OCI-LY3 (cell line): ENCODE measurements at regions not wholly inside any gene's neighbourhood (a gene's known extent, or its start where the extent isn't known, plus 50 kb on each side); places are given as distances from the start of the nearest gene placed in this dataset.
"Not testable (repeated sequence)": the region's sequence is repeated elsewhere in the genome, so short reads cannot be mapped to it uniquely, and the experiment has no call there.

Source experiments
- H2AFZ ChIP-seq: fragments of 200-600, 300-600 bp; shearing (Covaris generic); 2 replicates; pipeline ENCODE4 v1.6.0; 2014; ENCODE audit warnings: antibody characterized with exemption, low read depth, low read length
- H3K27ac ChIP-seq: fragments of 200-600, 300-600 bp; sonication (generic); 2 replicates; pipeline ENCODE4 v1.5.1; 2014; ENCODE audit warnings: mild to moderate bottlenecking, low read length, moderate library complexity, mixed read lengths
- H3K27me3 ChIP-seq: fragments of 200-600, 300-600 bp; sonication (generic); 2 replicates; pipeline ENCODE4 v1.6.1; 2014; ENCODE audit warnings: low read depth, low read length, mixed read lengths
- H3K36me3 ChIP-seq: fragments of 200-600, 300-600 bp; sonication (generic); replicated peaks from 2 replicates; pipeline ENCODE3; 2014; ENCODE audit warnings: low read depth, low read length, mixed read lengths
- H3K4me1 ChIP-seq: fragments of 300-600, 200-600 bp; sonication (generic); 2 replicates; pipeline ENCODE4 v1.6.1; 2014; ENCODE audit warnings: low read length, mixed read lengths
- H3K4me2 ChIP-seq: fragments of 200-600, 300-600 bp; sonication (generic); 2 replicates; pipeline ENCODE4 v1.6.1; 2014; ENCODE audit warnings: low read length, mixed read lengths
- H3K4me3 ChIP-seq: fragments of 300-600, 200-600 bp; sonication (generic); 2 replicates; pipeline ENCODE4 v1.5.1; 2014; ENCODE audit warnings: antibody characterized with exemption, mild to moderate bottlenecking, low read length, moderate library complexity
- H3K79me2 ChIP-seq: fragments of 300-600, 200-600 bp; shearing (Covaris generic); 2 replicates; pipeline ENCODE4 v1.6.1; 2014; ENCODE audit warnings: mild to moderate bottlenecking, low read length, mixed read lengths
- H3K9ac ChIP-seq: fragments of 300-600, 200-600 bp; shearing (Covaris generic); 2 replicates; pipeline ENCODE4 v1.6.0; 2014; ENCODE audit warnings: mild to moderate bottlenecking, low read length, moderate library complexity
- H3K9me3 ChIP-seq: fragments of 200-600, 300-600 bp; shearing (Covaris generic); 2 replicates; pipeline ENCODE4 v1.6.1; 2014; ENCODE audit warnings: low read length, mixed read lengths; ENCODE audit not compliant: insufficient read depth
- H4K20me1 ChIP-seq: fragments of 200-600, 300-600 bp; sonication (generic); 2 replicates; pipeline ENCODE4 v1.6.1; 2016; ENCODE audit warnings: low read length, mixed read lengths; ENCODE audit not compliant: insufficient read depth
- CTCF ChIP-seq: fragments of 200-600, 300-600 bp; sonication (generic); IDR thresholded peaks from 2 replicates; pipeline ENCODE4 v1.5.1; 2014; ENCODE audit warnings: antibody characterized with exemption, low read length, low read depth
- EZH2phosphoT487 ChIP-seq: fragments of 200-600 bp; shearing (Covaris generic); IDR thresholded peaks from 2 replicates; pipeline ENCODE4 v1.6.1; 2018; ENCODE audit warnings: antibody characterized with exemption, mixed run types, low read depth

DNA sequence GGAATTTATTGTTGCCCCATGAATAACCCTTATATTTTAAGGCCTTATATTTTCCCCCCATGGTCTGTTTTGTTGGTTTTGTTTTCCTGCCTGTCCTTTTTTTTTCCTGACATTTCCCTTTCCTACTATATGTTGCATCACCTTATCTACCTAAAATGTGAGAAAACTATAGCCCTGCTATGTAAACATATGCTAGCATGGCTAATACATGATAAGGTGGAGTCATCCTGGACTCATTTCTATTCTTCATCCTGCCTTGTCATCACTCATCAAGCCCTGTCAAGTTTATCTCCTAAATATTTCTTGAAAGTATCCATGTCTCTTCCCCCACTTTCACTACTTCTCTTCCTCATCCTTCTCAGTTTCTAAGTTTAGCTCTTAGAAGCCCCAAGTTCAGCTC lies 2168.8 kb upstream of the RAG2 start:
- Histone ChIP-seq H4K20me1 (no peaks in the 10 kb centered on the region), H3K9ac (no peak overlapping the region), H3K9me3 (no peaks in the 10 kb centered on the region), H3K27me3 (no peaks in the 10 kb centered on the region), H3K4me3 (no peak overlapping the region), H2AFZ (no peak overlapping the region; the same call in 1 of the 2 replicates), H3K36me3 (no peaks in the 10 kb centered on the region), H3K27ac (no peak overlapping the region), H3K4me2 (no peak overlapping the region), H3K4me1 (no peaks in the 10 kb centered on the region), H3K79me2 (no peaks in the 10 kb centered on the region)
- TF ChIP-seq CTCF, result no peak
- no peak for TF ChIP-seq EZH2phosphoT487

- H3K4me1 ChIP-seq, result no peaks in the 10 kb centered on the region
- no peak overlapping the region for H3K27ac ChIP-seq
- no peaks in the 10 kb centered on the region for H3K79me2 ChIP-seq
- H3K36me3 ChIP-seq, result no peaks in the 10 kb centered on the region
- H3K9ac ChIP-seq, result no peak overlapping the region
- no peak overlapping the region for H2AFZ ChIP-seq
- no peak overlapping the region for H3K4me3 ChIP-seq
- H3K27me3 ChIP-seq, result no peaks in the 10 kb centered on the region
- H4K20me1 ChIP-seq, result no peaks in the 10 kb centered on the region
- no peak for TF ChIP-seq EZH2phosphoT487
- no peak for TF ChIP-seq CTCF
- no peak overlapping the region for H3K4me2 ChIP-seq
- no peaks in the 10 kb centered on the region for H3K9me3 ChIP-seq
These were observed 2161.4 kb upstream of the RAG2 start for GRCh38 chr11:38759394-38759793.

DNA sequence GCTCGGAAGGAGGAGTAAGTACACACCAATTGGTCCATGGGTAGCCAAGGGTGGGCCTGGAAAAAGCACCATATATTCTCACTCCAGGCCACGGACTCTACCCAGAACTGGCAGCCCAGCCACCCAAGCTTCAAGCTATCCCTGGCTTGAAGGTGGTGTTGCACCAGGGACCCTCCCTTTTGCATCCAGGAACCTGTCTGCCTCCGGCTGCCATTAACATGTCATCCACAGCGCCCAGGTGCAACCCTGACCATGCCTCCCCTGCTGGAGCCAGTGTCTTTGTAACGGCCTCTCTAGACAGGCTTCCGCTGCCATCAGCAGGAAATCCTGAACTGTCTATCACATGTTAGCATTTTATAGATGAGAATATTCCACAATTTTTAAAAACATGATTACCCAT lies 2158.5 kb upstream of the RAG2 start:
- no peak overlapping the region for H2AFZ ChIP-seq
- no peak overlapping the region for H3K4me2 ChIP-seq
- no peak overlapping the region for H3K27ac ChIP-seq
- H3K9ac ChIP-seq, result no peak overlapping the region
- H4K20me1 ChIP-seq, result no peaks in the 10 kb centered on the region
- TF ChIP-seq EZH2phosphoT487, result no peak
- no peak for TF ChIP-seq CTCF
- no peaks in the 10 kb centered on the region for H3K36me3 ChIP-seq
- no peaks in the 10 kb centered on the region for H3K9me3 ChIP-seq
- H3K4me3 ChIP-seq, result no peak overlapping the region
- no peaks in the 10 kb centered on the region for H3K27me3 ChIP-seq
- H3K4me1 ChIP-seq, result no peaks in the 10 kb centered on the region
- no peaks in the 10 kb centered on the region for H3K79me2 ChIP-seq

GRCh38 chr11:38751421-38751820 lies 2153.4 kb upstream of the RAG2 start:
- H3K4me2 ChIP-seq, result no peak overlapping the region

GRCh38 chr11:38746516-38746915 lies 2148.5 kb upstream of the RAG2 start:
- H3K79me2 ChIP-seq, H3K4me3 ChIP-seq: not testable (repeated sequence)

More at GRCh38 chr11:38751421-38751820, 2153.4 kb upstream of the RAG2 start:
- Histone ChIP-seq H4K20me1 (no peaks in the 10 kb centered on the region), H2AFZ (no peak overlapping the region), H3K4me1 (no peaks in the 10 kb centered on the region), H3K4me3 (no peak overlapping the region), H3K27me3 (no peaks in the 10 kb centered on the region), H3K79me2 (no peaks in the 10 kb centered on the region), H3K9ac (no peak overlapping the region), H3K27ac (no peak overlapping the region), H3K9me3 (no peaks in the 10 kb centered on the region), H3K36me3 (no peaks in the 10 kb centered on the region)
- no peak for TF ChIP-seq EZH2phosphoT487
- TF ChIP-seq CTCF, result no peak

More at GRCh38 chr11:38746516-38746915, 2148.5 kb upstream of the RAG2 start:
- not testable (repeated sequence) for H3K9me3 ChIP-seq, H3K27ac ChIP-seq, H3K27me3 ChIP-seq, H3K4me1 ChIP-seq, H3K9ac ChIP-seq, H3K4me2 ChIP-seq, H2AFZ ChIP-seq, H4K20me1 ChIP-seq, H3K36me3 ChIP-seq
